Activated naive CD4-positive, alpha-beta T cell (primary cell): ENCODE measurements at regions not wholly inside any gene's neighbourhood (a gene's known extent, or its start where the extent isn't known, plus 50 kb on each side); places are given as distances from the start of the nearest gene placed in this dataset.

Source experiments
- DNase-seq, 4 experiments: peaks; one replicate each; lab custom pipeline; 2025; lab: John Stamatoyannopoulos, UW

DNA sequence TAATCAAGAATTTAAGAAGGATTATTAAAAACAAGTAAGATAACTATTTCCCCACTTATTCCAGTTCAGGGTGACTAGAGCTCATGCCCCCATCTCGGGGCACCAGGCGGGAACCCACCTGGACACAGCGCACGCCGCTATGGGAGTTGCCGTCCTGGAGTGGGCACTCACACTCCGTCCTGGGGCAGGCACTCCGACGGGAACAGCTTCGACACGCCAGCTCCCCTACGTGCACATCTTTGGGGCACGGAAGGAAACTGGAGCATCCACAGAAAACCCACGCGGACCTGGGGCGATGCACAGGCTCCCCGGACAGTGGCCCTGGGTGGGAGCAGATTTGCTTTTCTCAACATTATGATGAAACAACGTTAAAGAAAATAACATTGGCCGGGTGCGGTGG, 52.0 kb upstream of the GATA5 start:
- DNase-seq: no peak

- no peak for DNase-seq
These were observed 53.4 kb upstream of the GATA5 start for GRCh38 chr20:62528983-62529891.

GRCh38 chr20:62529896-62530642, 54.3 kb upstream of the GATA5 start:
- DNase-seq: no peak

DNA sequence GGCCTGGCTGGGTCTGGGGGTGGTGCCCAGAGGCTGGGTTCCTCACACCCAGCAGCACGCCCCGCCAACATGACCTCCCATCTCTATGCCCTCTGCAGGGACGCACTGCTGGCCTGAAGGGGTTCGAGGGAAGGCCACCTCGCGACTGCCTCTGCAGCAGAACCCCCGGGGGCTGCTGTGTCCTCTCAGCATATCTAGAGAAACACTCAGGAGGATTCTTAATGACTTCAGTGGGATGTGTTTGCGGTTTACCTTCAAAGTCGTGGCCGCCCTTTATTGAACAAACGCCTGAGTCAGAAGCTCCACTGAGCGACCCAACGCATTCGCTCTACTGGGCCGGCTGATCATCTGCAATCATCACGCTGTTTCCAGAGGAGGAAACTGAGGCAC, 54.8 kb upstream of the GATA5 start:
- DNase-seq: no peak

- no peak for DNase-seq
These were observed 55.4 kb upstream of the GATA5 start for GRCh38 chr20:62531046-62531838.

GRCh38 chr20:62532921-62533320, 57.1 kb upstream of the GATA5 start:
- no peak for DNase-seq

- DNase-seq: no peak
These were observed 58.0 kb upstream of the GATA5 start for GRCh38 chr20:62533591-62534495.

GRCh38 chr20:62534526-62535221, 58.9 kb upstream of the GATA5 start:
- no peak for DNase-seq

- no peak for DNase-seq
These were observed 59.6 kb upstream of the GATA5 start for GRCh38 chr20:62535282-62535811.

- DNase-seq: no peak
These were observed 60.2 kb upstream of the GATA5 start for GRCh38 chr20:62535964-62536363.

DNA sequence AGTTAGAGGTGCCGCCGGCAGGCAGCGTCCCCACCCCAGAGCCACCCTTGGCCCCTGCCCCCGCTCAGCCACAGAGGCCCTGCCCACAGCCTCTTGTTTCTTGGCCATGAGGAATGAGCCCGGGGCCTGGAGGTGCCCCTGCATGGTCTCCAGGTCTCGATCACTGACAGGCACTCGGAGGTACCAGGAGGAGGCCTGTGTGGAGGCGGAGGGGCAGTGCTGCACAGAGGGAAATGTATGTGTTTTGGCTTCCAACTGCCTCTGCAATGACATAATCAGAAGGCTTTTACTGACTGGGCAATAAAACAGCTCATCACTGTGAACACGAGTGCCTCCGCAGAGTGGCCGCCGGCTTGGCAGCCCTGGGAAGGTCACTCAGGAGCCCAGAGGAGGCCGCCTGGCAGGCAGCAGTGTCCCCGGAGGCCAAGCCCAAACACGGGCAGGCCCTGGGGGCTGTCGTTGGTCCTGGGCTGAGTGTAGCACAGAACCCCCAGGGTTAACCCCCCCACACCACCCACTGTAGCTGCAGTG, 61.1 kb upstream of the GATA5 start:
- DNase-seq: no peak

- no peak for DNase-seq
These were observed 62.0 kb upstream of the GATA5 start for GRCh38 chr20:62537649-62538292.

- no peak for DNase-seq
These were observed 63.6 kb upstream of the GATA5 start for GRCh38 chr20:62539198-62540045.

DNA sequence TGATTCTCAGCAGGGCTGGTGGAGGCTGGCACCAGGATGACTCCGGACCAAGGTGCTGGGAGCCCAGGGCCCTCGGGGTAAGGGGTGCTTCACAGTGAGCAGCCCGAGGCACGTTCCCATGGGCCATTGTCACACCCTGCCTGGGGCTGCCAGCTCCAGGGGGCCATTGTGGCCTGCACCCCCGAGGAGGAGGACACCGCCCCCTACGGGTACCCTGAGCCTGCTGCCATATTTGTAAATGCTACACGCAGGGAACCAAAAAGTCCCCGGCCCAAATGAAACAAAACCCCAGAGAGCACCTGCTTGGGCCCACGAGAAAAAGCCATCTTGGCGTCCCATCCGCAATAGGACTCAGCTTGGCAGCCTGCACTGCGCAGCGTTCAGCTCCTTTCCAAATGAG, 64.7 kb upstream of the GATA5 start:
- no peak for DNase-seq

- no peak for DNase-seq
These were observed 67.1 kb upstream of the GATA5 start for GRCh38 chr20:62542862-62543261.

- DNase-seq: no peak
These were observed 67.9 kb upstream of the GATA5 start for GRCh38 chr20:62543470-62544302.

DNA sequence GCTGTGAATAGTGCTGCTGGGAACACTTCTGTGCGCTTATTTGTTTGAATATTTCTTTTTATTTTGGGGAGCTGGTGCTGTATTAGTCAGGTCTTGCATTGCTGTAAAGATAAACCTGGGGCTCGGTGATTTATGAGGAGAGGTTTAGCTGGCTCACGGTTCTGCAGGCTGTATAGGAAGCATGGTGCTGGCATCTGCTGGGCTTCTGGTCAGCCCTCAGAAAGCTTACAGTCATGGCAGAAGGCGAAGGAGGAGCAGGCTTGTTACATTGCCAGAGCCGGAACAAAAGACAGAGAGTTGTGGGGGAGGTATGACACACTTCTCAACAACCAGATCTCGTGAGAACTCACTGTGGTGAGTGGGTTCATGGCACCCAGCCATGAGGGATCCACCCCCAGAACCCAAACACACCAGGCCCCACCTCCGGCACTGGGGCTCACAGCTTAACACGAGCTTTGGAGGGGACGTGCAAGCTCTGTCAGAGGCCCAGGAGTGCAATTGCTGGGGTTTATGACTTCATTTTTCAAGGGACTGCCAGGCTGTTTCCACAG, 68.8 kb upstream of the GATA5 start:
- DNase-seq: no peak

DNA sequence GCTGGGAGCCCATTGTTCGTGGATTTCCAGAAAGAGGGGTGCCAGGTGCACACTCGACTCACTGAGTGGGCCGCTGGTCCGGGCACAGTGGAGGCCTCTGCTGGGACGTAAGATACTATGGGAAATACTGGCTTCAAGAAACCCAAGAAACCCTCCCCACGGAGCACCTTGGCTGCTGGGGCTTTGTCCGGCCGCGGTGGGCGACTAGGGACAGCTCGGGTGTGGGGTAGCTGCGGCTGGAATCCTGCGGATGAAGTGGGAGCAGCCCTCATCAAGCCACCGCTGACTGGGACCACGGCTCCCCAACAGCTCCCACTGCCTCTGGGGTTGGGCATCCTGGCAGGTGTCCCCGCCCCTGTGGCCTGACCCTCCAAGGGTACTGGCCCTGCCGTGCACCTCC, 69.5 kb upstream of the GATA5 start:
- DNase-seq: no peak
